SK-N-MC (cell line): ENCODE measurements at regions not wholly inside any gene's neighbourhood (a gene's known extent, or its start where the extent isn't known, plus 50 kb on each side); places are given as distances from the start of the nearest gene placed in this dataset.

Experiments used
- EZH2 ChIP-seq: fragments of 200-600 bp; sonication (generic); IDR thresholded peaks from one replicate; pipeline ENCODE4 v1.6.1; 2017; ENCODE audit warnings: antibody characterized with exemption
- FOXP2 ChIP-seq: optimal IDR thresholded peaks from 2 replicates; pipeline ENCODE3; 2011; ENCODE audit warnings: mild to moderate bottlenecking, moderate library complexity; ENCODE audit not compliant: insufficient read depth; ENCODE audit errors: extremely low read length, control extremely low read depth
- POLR2AphosphoS5 ChIP-seq: IDR thresholded peaks from 2 replicates; pipeline ENCODE4 v1.6.1; 2012; ENCODE audit warnings: mild to moderate bottlenecking, low read depth, low read length, borderline replicate concordance

DNA sequence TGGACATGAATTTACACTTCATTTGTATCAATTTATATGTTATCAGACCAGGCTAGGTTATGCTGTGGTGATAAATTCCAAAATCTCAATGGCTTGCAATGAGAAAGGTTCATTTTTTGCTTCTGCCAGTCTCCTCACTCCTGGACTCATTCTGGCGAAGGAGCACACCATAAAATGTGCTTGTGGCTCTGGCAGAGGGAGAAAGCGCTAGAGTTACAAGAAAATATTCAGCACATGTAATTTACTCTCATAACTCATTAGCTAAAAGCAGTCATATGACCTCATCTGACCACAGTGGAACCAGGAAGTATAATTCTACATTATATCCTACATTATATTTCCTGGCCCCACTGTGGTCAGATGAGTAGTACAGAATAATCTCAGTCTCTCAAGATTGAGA, 193.8 kb downstream of the BCHE start:
- no peak for TF ChIP-seq EZH2
- no peak for TF ChIP-seq POLR2AphosphoS5
- no peak for TF ChIP-seq FOXP2
